Endodermal cell (in vitro differentiated cells): ENCODE measurements at regions not wholly inside any gene's neighbourhood (a gene's known extent, or its start where the extent isn't known, plus 50 kb on each side); places are given as distances from the start of the nearest gene placed in this dataset.
A peak's percentile ranks its signal among the peaks of the same experiment; 100 is the strongest.

ENCODE experiments used
- DNase-seq: peaks from one replicate; pipeline ENCODE4 v3.0.0-alpha.2; 2017
- H3K27ac ChIP-seq: 2 replicates; pipeline ENCODE4 v1.5.1; 2013; ENCODE audit warnings: mild to moderate bottlenecking, low read depth, low read length, moderate library complexity
- H3K27me3 ChIP-seq: 2 replicates; pipeline ENCODE4 v1.6.1; 2013; ENCODE audit warnings: mild to moderate bottlenecking, low read length, moderate library complexity; ENCODE audit not compliant: insufficient read depth, control insufficient read depth, poor library complexity, severe bottlenecking
- H3K36me3 ChIP-seq: 2 replicates; pipeline ENCODE4 v1.7.0; 2013; ENCODE audit warnings: mild to moderate bottlenecking, low read length, moderate library complexity; ENCODE audit not compliant: control insufficient read depth, insufficient read depth
- H3K4me1 ChIP-seq: one replicate; pipeline ENCODE4 v1.7.0; 2013; ENCODE audit warnings: low read length; ENCODE audit not compliant: control insufficient read depth, insufficient read depth
- H3K4me3 ChIP-seq: 2 replicates; pipeline ENCODE4 v1.5.1; 2013; ENCODE audit warnings: mild to moderate bottlenecking, low read length, moderate library complexity
- H3K9ac ChIP-seq: 2 replicates; pipeline ENCODE4 v1.6.1; 2013; ENCODE audit warnings: mild to moderate bottlenecking, low read length, moderate library complexity; ENCODE audit not compliant: poor library complexity, severe bottlenecking; ENCODE audit errors: extremely low read depth
- H3K9me3 ChIP-seq: 2 replicates; pipeline ENCODE4 v1.6.1; 2013; ENCODE audit warnings: mild to moderate bottlenecking, low read length, moderate library complexity; ENCODE audit not compliant: control insufficient read depth
- H3K27ac Mint-ChIP-seq: 2 replicates; pipeline ENCODE4 v1.8.0; 2020; ENCODE audit warnings: mixed read lengths
- H3K27me3 Mint-ChIP-seq: 2 replicates; pipeline ENCODE4 v1.8.0; 2021; ENCODE audit warnings: mild to moderate bottlenecking, mixed read lengths; ENCODE audit not compliant: insufficient read depth
- H3K36me3 Mint-ChIP-seq: 2 replicates; pipeline ENCODE4 v1.8.0; 2020; ENCODE audit warnings: low read depth, mixed read lengths
- H3K4me1 Mint-ChIP-seq: 2 replicates; pipeline ENCODE4 v1.8.0; 2020; ENCODE audit warnings: mixed read lengths
- H3K4me3 Mint-ChIP-seq: 2 replicates; pipeline ENCODE4 v1.8.0; 2020; ENCODE audit warnings: mild to moderate bottlenecking, moderate library complexity, mixed read lengths
- H3K9me3 Mint-ChIP-seq: 2 replicates; pipeline ENCODE4 v1.8.0; 2020; ENCODE audit warnings: mild to moderate bottlenecking, mixed read lengths
- CTCF ChIP-seq: fragments of 200-600 bp; sonication (generic); conservative IDR thresholded peaks from 2 replicates; pipeline ENCODE4 v1.5.0; 2021; ENCODE audit warnings: antibody characterized with exemption, mild to moderate bottlenecking
- WGBS, 2 experiments: methylation state at CpG; one replicate each; pipeline versions ENCODE4 v1.1.5 to v1.1.7; 2013; ENCODE audit warnings: missing lambda C conversion rate in 2 of 2, mixed read lengths in 1 of 2; ENCODE audit not compliant: insufficient coverage in 1 of 2, insufficient read length in 1 of 2; 5-methylcytosine and 5-hydroxymethylcytosine counted together

DNA sequence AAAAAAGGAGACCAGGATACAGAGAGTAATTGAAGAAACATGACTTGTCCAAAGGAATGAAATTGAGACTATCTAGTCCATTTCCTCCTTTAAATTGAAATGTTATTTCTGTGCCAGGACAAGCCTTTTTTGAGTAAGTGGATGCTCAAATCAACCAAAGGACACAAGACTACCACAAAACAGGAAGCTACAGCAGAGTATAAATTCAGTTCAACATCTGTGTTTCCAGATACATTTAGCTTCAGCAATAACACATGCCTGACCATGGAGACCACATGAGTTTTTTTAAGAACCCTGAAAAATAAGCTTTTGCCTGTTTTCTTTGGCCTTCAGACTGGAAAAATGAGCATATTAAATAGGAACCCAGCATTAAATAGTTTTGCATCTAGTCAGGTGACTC lies 707.5 kb downstream of the ZWINT start:
- no peaks in the 10 kb centered on the region for H3K4me1 Mint-ChIP-seq
- TF ChIP-seq CTCF = no peak
- H3K4me3 ChIP-seq = no peak overlapping the region
- no peak overlapping the region for H3K4me3 Mint-ChIP-seq
- H3K9me3 ChIP-seq = no peaks in the 10 kb centered on the region
- no peaks in the 10 kb centered on the region for H3K27me3 ChIP-seq
- no peaks in the 10 kb centered on the region for H3K27me3 Mint-ChIP-seq
- H3K9ac ChIP-seq = no peak overlapping the region
- no peak overlapping the region for H3K27ac ChIP-seq
- no peak overlapping the region for H3K27ac Mint-ChIP-seq
- H3K36me3 Mint-ChIP-seq = no peaks in the 10 kb centered on the region
- H3K4me1 ChIP-seq = no peaks in the 10 kb centered on the region
- DNase-seq = no peak
- no peaks in the 10 kb centered on the region for H3K9me3 Mint-ChIP-seq
- no peaks in the 10 kb centered on the region for H3K36me3 ChIP-seq

GRCh38 chr10:55641601-55642000 lies 719.5 kb downstream of the ZWINT start:
- H3K9ac ChIP-seq = no peak overlapping the region
- Mint-ChIP-seq H3K36me3 (no peaks in the 10 kb centered on the region), H3K27me3 (no peaks in the 10 kb centered on the region), H3K4me3 (no peak overlapping the region), H3K4me1 (peaks cover 4% of the 10 kb centered on the region), H3K9me3 (no peaks in the 10 kb centered on the region), H3K27ac (no peak overlapping the region)
- H3K9me3 ChIP-seq = no peaks in the 10 kb centered on the region
- H3K4me1 ChIP-seq = no peaks in the 10 kb centered on the region
- no peak overlapping the region for H3K4me3 ChIP-seq
- no peak overlapping the region for H3K27ac ChIP-seq
- no peak for DNase-seq
- H3K27me3 ChIP-seq = no peaks in the 10 kb centered on the region
- H3K36me3 ChIP-seq = no peaks in the 10 kb centered on the region
- no peak for TF ChIP-seq CTCF
- 87% methylated on average over 1 of the region's 1 CpG; no CpG with 5 or more reads in 1 of the 2 experiments for WGBS, 2 experiments

DNA sequence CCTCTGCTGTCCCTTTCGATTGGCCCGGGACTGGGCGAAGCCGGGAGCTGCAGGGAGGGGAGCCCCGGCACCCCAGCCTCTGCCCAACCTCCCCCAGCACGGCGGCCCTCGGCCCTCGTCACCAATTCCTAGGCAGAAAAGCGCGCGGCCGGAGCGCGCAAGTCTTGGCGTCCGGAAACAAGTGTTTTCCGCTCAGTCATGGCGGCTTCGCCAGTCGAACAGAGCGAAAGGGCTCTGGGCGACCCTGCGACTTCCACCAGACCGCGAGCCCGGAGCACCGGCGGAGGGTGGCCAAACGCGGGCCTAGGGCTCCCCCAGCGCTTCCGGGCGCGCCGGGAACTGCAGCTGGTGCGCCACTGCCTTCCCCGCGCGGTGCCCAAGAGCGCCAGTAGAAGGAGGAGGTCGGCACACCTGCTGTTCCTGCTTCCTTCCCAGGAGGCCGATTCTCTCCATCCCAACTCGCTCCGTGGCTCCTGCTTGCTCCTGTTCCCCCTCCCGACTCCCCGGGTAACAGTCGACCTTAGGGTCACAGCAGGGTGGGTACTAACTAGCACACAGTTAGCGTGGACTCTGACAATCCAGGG lies 729.9 kb downstream of the ZWINT start:
- Histone ChIP-seq H3K36me3 (no peaks in the 10 kb centered on the region), H3K27me3 (peaks cover 25% of the 10 kb centered on the region), H3K27ac (no peak overlapping the region), H3K4me1 (no peaks in the 10 kb centered on the region), H3K9me3 (no peaks in the 10 kb centered on the region), H3K4me3 (peak overlapping the region; percentile 84), H3K9ac (peak overlapping the region; percentile 39)
- peaks cover 8% of the 10 kb centered on the region for H3K27me3 Mint-ChIP-seq
- H3K4me1 Mint-ChIP-seq = peaks cover 22% of the 10 kb centered on the region
- H3K9me3 Mint-ChIP-seq = no peaks in the 10 kb centered on the region
- peak; percentile 96 for DNase-seq
- H3K4me3 Mint-ChIP-seq = peak overlapping the region; percentile 68
- no peak overlapping the region for H3K27ac Mint-ChIP-seq
- TF ChIP-seq CTCF = peak; percentile 95
- no peaks in the 10 kb centered on the region for H3K36me3 Mint-ChIP-seq
- 0 to 1% methylated on average over 14 to 49 of the region's 49 CpGs for WGBS, 2 experiments
